GM23248 (cell line): ENCODE measurements at regions not wholly inside any gene's neighbourhood (a gene's known extent, or its start where the extent isn't known, plus 50 kb on each side); places are given as distances from the start of the nearest gene placed in this dataset.

Source experiments
- EZH2 ChIP-seq: fragments of 200-600 bp; sonication (generic); IDR thresholded peaks from 2 replicates; pipeline ENCODE4 v1.6.1; 2018; ENCODE audit warnings: antibody characterized with exemption, mild to moderate bottlenecking; ENCODE audit not compliant: insufficient read depth, poor library complexity, severe bottlenecking
- EZH2phosphoT487 ChIP-seq: fragments of 200-600 bp; sonication (generic); IDR thresholded peaks from 2 replicates; pipeline ENCODE4 v1.6.1; 2018; ENCODE audit warnings: antibody characterized with exemption, moderate library complexity, mild to moderate bottlenecking, low read depth; ENCODE audit not compliant: insufficient read depth

GRCh38 chr9:18358325-18358724, 115.6 kb upstream of the ADAMTSL1 start:
- TF ChIP-seq EZH2: no peak
- no peak for TF ChIP-seq EZH2phosphoT487
